ENCODE measurements at regions not wholly inside any gene's neighbourhood (a gene's known extent, or its start where the extent isn't known, plus 50 kb on each side); places are given as distances from the start of the nearest gene placed in this dataset.
"Not testable (repeated sequence)": the region's sequence is repeated elsewhere in the genome, so short reads cannot be mapped to it uniquely, and the experiment has no call there.

GRCh38 chr6:14489445-14489844, 371.9 kb downstream of the CD83 start:
- DNase-seq (ENCODE audit: low read depth): no peak

DNA sequence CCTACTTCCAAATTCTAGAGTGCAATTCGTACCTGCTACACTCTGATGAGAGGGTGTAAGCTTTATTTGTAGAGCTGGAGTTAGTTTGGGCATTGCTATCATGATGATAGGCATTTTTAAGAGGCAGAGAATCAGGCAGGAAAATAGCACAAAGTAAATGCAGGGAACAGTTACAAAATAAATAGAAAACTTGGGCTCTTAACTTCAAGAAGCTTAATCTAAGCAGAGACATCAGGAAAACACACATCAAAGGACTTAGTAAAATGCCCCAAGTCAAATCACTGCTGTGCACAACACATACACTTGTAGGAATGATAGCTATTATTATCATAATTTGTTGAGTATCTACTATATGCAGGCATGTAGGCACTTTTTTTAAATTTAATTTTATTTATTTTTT, 381.2 kb downstream of the CD83 start:
- no peak for DNase-seq (ENCODE audit: low read depth)

DNA sequence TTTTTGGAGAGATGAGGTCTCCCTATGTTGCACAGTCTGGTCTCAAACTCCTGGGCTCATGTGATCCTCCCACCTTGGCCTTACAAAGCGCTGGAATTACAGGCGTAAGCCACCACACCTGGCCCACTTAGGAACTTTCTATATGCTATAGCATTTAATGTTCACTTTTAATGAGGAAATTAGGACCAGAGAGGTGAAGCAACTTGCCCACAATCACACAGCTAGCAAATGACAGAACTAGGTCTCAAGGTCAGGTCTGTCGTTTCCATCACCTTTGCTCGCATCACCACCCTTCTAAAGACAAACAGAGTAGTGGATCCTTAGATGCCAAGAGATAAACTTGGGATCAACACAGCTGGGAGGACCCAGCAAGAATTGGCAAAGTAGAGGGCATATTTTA, 381.7 kb downstream of the CD83 start:
- no peak for DNase-seq (ENCODE audit: low read depth)

- no peak for DNase-seq (ENCODE audit: low read depth)
Measured at GRCh38 chr6:14499841-14500240, 382.3 kb downstream of the CD83 start.

- DNase-seq (ENCODE audit: low read depth): no peak
Measured at GRCh38 chr6:14500809-14501208, 383.2 kb downstream of the CD83 start.

DNA sequence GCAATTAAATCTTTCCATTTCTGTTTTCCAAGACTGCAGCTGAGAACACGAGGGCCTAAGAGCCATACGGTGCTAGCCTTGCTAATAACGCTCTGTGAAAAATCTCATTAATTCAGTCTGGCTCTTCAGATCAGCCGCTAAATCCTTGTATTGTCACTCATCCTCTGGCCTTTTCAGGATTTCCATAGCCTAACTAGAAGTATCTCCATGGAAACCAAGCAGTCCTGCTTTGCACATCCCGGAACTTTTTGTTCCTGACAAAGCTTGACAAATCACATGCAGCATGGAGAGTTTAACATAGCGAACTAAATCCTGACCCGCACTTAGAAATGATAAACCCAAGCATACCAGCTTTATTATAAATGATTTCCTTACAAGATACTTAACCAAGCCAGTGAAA, 383.7 kb downstream of the CD83 start:
- no peak for DNase-seq (ENCODE audit: low read depth)

DNA sequence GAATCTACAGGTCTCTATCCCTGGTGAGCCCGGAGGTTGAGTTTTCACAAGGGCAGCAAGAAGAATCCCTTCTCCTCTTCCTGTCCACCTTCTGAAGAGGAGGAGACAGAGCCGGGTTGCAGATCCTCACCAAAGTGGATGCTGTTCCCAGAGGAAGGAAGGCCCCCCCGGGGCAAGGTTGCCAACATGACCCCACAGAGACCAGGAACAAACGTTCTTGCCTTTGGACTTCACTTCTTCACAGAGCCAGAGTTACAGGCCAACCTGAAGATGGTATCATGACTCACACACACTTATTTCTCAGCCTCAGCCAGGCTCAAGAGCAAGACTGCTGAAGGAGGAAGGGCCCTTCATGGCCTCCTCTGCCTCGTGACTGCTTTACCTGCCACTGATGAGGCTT, 384.3 kb downstream of the CD83 start:
- DNase-seq (ENCODE audit: low read depth): no peak

DNA sequence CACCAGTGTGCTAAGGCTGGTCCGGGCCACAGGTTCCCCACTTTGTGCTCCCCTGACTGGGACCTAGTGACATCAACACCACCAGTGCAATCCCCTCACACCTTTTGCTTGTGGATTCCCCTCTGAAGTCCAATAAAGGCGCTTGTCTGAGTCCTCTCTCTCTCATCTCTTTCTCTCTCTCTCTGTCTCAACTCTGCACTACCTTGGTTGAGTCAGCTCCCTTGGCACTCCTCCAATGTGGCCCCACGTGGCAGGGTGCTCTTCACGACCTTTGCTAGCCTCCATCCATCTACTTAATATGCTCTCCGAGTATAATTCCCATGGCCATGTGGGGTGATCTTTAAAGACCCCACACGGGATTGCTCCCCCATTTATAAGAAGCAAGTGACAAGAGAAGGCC, 385.0 kb downstream of the CD83 start:
- no peak for DNase-seq (ENCODE audit: low read depth)

DNA sequence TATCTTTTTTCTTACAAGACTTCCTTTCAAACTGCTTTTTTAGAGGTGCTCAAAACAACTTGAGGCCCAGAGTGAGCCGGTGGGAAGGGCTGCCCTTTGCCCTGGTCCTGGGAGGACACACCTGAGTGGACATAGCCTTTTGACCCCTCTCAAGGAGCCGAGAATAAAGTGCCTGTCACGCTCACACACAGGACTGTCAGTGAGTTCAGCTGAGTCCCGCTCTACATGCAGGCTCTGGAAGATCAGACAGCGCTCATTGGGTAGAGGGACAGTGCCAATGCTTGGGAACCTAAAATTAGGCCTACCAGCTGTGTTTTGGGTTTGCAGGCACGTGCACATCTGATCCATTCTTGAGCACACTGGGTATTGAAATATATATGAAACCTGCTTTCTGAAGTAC, 387.8 kb downstream of the CD83 start:
- no peak for DNase-seq (ENCODE audit: low read depth)

- no peak for DNase-seq (ENCODE audit: low read depth)
Measured at GRCh38 chr6:14506656-14507246, 389.2 kb downstream of the CD83 start.

DNA sequence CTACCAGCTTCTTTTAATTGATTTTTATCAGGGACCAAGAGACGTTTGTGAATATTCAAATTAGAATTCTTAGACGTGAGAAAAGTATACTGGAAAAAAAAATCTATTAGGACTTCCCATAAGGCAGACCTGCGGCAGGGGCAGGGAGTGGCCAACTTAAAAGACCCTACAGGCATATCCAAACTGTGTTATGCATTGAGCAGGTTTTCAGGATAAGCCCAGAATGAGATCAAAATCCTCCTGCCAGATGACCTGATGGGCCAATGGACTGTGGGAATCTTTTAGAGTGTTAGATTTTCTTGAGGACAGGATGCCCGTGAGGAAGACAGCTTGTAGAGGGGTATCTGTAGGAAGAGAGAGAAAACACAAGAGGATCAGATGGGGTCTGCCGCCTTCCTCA, 391.5 kb downstream of the CD83 start:
- no peak for DNase-seq (ENCODE audit: low read depth)

- DNase-seq (ENCODE audit: low read depth): no peak
Measured at GRCh38 chr6:14510038-14510437, 392.5 kb downstream of the CD83 start.

- no peak for DNase-seq (ENCODE audit: low read depth)
Measured at GRCh38 chr6:14511061-14511586, 393.6 kb downstream of the CD83 start.

DNA sequence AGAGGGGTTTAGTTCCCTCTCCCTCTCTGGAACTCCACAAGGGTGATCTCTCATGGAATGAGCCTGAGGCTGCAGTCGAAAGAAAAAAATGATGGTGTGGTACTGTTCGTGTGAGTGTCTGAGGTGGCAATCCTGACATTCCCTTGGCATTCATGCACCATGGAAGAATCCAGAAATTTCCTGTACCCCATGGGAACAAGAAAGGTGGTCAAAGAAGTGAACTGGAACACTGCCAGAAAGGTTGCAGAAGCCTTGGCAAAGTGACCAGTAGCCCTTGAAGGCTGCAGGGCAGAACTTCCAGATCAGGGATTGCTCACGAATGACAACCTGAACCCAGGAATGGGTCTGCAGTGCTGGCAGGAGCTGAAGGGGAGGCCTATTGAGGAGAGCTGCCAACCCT, 394.7 kb downstream of the CD83 start:
- no peak for DNase-seq (ENCODE audit: low read depth)

- no peak for DNase-seq (ENCODE audit: low read depth)
Measured at GRCh38 chr6:14513496-14514393, 396.2 kb downstream of the CD83 start.

- DNase-seq (ENCODE audit: low read depth): no peak
Measured at GRCh38 chr6:14516956-14517355, 399.4 kb downstream of the CD83 start.

DNA sequence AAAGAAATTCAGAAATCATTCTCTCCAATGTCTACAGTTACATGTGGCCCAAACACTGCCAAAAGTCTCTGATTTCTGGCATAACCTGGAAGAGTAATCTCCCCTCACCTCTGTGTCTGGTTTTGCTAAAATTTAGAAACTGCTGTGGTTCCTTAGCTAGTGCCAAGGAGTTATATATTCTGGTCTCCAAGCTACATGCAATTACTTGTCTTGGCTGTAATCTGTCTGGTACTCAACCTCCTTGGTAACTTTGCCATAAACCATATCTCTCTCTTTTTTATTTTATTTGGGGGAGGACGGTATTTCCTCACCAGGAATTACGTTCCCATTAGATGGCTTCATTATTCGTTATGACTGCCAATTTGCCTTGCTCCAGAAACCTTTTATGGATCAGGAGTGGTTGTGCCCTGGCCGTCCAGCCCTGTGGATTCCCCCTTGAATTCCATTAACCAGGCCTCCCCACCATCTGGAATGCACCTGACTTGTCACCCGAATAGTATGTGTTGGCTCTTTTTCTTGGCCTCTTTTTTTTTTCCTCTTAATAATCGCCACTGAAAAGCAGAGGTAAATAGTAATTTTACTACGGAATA, 400.0 kb downstream of the CD83 start:
- DNase-seq (ENCODE audit: low read depth): no peak

DNA sequence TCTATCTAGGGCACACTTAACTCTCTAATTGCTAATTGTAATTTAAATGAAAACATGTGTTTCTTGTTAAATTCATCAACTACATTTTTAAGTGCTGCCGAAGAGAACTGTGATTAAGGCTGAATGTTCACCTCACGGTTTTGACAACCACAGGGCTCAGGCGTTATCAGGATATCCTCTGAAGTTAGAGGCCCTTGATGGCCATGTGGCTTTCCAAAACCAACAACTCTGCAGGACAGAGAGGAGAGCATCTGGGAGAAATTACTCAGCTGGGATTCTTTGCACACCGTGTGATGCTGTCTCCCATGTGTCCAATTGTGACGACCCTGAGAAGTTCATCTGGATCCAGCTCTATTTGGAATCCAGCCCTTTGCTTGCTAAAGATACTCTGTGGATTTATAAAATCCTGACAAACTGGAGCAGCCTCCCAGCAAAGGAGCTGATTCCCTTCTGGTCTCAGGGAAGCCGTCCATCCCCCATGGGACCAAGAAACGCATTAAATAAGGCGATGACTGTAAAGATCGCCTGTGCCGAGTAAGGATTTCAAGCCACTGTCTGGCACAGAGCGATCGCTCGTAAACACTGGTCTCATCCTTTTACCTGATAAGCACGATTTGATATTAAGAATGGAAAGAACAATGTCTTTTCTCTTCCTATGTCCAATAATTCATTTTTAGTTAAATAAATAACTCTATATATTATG, 401.1 kb downstream of the CD83 start:
- no peak for DNase-seq (ENCODE audit: low read depth)

- DNase-seq (ENCODE audit: low read depth): no peak
Measured at GRCh38 chr6:14520029-14520428, 402.5 kb downstream of the CD83 start.

DNA sequence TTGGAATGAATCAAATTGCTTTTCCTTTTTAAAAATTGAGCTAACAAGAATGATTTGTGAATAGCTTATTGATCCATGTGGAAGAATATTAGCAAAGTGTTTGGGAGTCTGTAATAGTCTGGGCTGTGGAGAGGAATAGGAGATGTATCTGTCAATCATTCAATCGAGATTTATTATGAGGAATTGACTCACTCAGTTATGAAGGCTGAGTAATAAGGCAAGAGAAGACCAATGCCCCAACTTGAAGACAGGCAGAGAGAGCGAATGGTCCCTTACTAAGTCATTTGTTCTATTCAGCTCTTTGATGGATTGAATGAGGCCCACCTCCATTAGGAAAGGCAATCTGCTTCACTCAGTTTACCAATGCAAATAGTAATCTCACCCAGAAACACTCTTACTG, 403.0 kb downstream of the CD83 start:
- DNase-seq (ENCODE audit: low read depth): no peak

DNA sequence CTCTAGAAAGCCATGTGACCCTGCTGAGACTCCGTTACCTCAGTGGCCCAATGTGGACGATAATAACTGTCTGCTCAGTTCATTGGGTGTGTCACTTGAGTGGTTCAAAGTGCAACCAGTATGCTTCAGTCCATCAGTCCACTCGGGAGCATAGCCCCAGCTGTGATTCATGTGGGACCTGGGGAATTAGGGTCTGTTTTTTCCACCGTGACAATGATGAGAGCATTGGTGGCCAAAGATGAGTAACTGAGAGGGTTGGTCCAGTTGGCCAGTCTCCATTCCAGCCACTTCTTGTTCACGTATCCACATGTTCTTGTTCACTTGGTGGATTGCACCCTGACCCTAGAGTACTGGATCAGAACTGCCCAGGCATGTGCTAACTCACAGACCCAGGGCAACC, 403.6 kb downstream of the CD83 start:
- no peak for DNase-seq (ENCODE audit: low read depth)

GRCh38 chr6:14521861-14522260, 404.3 kb downstream of the CD83 start:
- DNase-seq (ENCODE audit: low read depth): not testable (repeated sequence)

DNA sequence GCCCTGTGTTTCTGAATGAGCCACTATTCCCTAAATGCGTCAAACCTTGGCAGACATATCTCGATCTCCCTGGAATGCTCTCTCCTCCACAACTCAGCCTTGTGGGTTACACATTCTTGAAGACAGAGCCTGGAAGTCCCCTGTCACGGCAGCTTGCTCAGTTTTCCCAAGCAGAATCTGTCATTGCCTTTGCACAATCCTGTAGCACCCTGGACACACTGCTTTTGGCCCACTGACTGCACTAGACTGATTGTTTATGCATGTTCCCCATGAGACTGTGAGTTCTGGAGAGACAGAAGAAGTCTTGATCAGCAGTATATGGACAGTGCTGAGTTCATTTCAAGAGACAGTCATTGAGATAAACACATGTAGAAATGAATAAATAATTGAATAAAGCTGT, 406.7 kb downstream of the CD83 start:
- no peak for DNase-seq (ENCODE audit: low read depth)
